HG02588 (cell line): ENCODE measurements at regions not wholly inside any gene's neighbourhood (a gene's known extent, or its start where the extent isn't known, plus 50 kb on each side); places are given as distances from the start of the nearest gene placed in this dataset.
"Not testable (repeated sequence)": the region's sequence is repeated elsewhere in the genome, so short reads cannot be mapped to it uniquely, and the experiment has no call there.

Experiments
- ATAC-seq: cut with Tn5 transposase; IDR thresholded peaks from one replicate; pipeline ENCODE4 v1.9.1; 2021; ENCODE audit warnings: mild to moderate bottlenecking, moderate library complexity; ENCODE audit not compliant: unreplicated experiment

DNA sequence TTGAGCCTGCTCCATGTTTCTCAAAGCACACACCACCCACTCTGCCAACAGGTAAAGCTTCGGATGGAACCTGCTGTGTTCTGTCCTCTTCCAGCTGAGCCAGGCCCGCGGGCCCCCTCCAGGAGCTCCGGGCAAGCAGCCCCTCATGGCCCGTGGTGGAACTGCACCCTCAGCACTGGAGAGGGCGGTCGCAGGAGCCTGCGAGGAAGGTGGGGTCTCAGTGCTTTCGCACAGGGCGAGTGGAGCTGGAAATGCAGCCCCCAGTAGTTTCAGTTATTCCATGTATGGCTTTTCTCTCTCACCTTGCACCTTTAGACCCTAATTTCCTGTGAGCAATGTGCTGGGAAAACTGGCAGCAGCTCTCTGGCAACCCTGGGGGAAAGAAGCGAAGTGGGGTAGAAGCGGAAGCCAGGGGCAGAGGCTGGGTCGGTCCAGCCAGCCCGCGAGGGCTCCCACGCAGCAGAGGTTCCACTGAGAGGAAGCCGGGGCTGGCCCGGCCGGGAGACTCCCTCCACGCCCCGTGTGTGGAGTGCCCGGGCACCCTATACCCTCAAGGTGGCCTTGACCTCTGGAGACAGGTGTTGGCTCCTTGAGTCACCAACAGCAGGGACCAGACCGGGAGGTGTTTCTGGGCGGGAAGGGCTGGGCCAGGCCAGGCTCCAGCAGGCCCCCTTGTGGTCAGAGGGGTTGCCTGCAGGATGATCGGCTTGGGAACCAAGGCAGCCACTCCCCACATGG, 119.9 kb upstream of the TMEM45B start:
- peak; percentile 82 for ATAC-seq

DNA sequence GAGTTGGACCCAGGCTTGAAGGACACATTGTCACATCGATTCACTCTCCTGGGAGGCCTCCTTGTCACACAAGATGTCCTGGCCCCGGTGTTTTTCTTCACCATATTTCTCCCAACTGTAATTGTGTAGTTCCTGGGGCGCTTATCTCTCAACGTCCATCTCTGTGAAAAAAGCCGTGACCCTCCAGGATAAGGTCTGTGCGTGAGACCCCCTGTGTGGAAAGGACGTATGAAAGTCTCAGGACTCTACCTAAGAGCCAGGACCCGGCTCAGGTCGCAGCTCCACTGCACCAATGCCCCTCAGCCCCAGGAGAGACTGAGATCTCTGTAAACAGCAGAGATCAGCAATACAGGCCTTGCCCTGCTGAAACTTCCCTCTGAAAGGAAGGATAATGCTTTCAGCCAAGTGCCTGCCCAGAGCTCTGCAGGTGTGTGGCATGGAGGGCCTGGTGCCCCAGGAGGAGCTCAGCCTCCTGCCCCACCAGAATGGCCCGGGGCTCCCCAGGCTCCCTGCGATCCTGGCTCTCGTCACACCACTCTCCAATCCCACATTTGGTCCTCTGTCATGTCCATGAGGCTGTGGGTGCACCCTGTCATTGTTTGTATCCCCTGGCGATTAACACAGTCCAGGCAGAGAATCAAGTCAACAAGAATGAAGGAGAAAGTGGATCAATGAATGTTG, 119.2 kb upstream of the TMEM45B start:
- no peak for ATAC-seq

- ATAC-seq = no peak
These were observed 117.4 kb upstream of the TMEM45B start for GRCh38 chr11:129698212-129698611.

GRCh38 chr11:129699711-129700304, 115.8 kb upstream of the TMEM45B start:
- no peak for ATAC-seq

GRCh38 chr11:129700701-129701100, 114.9 kb upstream of the TMEM45B start:
- ATAC-seq = no peak

DNA sequence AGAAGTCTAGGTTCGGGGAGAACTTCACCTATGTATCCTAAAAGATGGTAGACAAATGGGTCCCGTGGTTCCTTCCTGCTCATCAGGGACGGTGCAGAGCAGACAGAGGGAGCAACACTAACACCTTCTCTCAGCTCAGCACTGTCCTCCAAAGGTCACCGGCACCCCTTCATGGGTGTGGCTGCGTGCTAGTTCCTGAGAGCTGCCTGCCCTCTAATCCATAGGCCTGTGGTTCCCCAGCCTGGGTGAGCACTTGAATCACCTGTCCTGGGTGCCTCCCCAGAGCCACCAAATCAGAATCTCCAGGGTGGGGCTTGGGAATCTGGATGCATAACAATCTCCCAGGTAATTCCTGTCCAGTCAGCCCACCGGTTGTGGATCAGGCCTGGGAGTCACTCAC, 113.9 kb upstream of the TMEM45B start:
- ATAC-seq = no peak

GRCh38 chr11:129702410-129703398, 112.9 kb upstream of the TMEM45B start:
- no peak for ATAC-seq

DNA sequence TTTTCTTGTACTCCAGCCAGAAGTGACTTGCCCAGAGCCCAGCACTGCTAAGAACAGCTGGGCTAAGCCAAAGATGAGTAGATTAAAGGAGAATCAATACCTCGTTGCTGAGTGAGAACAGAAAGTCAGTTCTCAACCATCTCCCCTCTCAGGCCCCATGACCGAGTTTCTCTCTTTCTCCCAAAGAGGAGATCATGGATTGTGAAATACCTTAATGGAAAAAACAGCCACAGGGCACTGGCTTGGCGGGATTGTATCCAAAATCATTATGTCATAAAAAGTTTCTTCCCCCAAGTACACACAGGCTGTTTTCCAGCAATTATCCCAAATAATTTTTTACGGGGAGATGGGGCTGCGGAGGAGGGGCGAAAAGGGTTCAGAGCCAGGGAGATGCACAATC, 111.8 kb upstream of the TMEM45B start:
- no peak for ATAC-seq

- ATAC-seq = no peak
These were observed 110.8 kb upstream of the TMEM45B start for GRCh38 chr11:129704831-129705230.

DNA sequence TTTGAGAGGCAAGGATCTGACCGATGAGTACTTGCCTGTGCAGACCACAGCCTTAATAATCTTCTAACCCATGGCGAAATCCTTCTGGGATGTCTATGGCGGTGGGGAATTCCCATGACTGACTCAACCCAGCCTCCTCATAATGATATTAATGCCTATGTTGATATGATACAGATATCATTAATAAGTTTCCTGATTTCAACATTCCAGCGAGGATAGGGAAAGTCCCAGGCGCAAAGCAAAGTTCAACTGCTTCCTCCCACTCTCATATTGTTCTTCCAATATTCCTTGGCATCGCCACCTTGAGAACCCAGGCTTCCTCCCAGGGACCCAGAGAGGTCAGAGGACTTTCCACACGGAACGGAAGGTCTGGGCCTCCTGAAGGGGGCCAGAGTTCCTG, 110.3 kb upstream of the TMEM45B start:
- no peak for ATAC-seq

DNA sequence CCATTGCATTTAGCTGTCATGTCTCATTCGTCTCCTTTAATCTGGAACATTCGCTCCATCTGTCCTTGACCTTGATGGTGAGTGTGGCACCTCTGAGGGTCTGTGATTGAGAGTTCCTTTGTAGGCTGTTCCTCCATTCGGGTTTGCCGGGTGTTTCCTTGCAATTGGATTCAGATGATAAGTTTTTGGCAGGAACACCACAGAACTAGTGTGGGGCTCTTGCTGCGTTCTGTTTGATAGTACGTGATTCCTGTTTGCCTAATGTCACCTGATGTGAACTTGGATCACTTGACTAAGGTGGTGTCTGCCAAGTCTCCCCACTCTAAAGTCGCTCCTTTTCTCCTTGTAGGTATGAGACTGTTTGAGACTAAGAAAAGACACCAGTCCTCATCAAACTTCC, 109.7 kb upstream of the TMEM45B start:
- ATAC-seq = no peak

DNA sequence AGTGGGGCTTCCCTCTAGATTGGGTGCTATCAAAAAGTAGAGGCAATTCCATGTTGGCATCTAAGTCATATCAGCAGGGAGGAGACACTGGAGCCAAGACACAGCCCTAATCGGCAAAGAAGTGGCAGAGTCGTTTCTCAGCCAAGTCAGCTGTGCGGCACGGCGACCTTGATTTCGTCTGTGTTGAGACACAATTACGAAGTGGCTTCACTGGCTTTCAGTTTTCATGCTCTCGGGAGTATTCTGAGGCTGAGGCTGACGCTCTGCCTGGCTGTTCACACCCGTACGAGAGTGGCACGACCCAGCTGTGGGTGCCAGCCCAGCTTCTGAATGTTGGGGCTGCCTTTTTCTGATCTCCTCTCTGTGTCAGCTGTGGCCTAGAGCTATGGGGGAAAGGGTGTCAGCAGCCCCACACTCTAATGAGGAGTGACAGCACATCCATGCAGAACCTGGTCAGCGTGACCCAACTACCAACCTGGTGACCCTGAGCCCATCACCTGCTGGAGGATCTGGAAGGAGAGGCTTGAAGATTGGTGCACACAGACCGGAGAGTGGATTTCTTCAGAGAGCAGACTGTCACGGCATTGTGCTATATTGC, 105.7 kb upstream of the TMEM45B start:
- no peak for ATAC-seq

- ATAC-seq = no peak
These were observed 105.2 kb upstream of the TMEM45B start for GRCh38 chr11:129710423-129710822.

- ATAC-seq = no peak
These were observed 103.9 kb upstream of the TMEM45B start for GRCh38 chr11:129711760-129712159.

DNA sequence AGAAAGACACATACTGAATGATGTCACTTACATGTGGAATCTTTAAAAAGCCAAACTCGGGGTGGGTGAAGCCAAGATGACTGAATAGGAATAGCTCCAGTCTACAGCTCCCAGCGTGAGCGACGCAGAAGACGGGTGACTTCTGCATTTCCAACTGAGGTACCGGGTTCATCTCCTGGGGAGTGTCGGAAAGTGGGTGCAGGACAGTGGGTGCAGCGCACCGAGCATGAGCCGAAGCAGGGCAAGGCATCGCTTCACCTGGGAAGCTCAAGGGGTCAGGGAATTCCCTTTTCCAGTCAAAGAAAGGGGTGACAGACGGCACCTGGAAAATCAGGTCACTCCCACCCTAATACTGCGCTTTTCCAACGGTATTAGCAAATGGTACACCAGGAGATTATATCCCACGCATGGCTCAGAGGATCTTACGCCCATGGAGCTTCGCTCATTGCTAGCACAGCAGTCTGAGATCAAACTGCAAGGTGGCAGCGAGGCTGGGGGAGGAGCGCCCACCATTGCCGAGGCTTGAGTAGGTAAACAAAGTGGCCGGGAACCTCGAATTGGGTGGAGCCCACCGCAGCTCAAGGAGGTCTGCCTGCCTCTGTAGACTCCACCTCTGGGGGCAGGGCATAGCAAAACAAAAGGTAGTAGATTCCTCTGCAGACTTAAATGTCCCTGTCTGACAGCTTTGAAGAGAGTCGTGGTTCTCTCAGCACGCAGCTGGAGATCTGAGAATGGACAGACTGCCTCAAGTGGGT, 103.0 kb upstream of the TMEM45B start:
- ATAC-seq = not testable (repeated sequence)

DNA sequence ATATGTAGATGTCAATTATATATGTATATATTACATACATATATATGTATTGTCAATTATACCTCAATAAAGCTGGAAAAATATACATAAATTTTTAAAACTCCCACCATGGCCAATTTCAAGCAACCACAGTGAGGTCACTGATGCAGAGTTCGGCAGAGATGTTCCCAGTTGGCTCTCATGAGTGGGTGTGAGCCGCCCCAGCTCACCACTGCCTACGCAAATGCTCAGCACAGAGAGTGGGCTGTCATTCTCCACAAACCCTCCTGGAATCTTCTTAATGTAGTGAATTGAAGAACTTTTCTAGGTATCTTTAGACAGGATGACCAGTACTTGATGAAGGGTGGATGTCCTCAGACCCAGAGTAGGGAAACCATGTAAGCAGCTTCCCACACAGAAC, 96.6 kb upstream of the TMEM45B start:
- ATAC-seq = no peak

DNA sequence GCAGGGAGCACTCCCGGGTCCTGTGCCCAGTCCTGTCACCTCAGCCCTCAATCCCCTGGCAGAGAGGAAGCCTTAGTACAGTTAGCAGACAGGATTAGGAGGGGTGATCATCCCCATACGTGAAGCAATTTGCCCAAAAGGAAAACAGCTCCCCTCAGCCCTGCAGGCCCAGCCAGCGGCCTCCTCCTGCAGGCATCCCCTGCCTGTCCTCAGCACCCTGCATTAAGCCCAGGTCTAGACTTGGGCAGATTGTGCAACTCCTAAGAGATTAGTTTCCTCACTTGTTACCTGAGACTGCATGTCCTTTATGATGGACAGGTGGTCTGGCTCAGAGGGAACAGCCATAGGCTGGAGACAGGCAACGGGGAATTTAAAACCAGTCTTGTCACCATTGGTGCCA, 95.5 kb upstream of the TMEM45B start:
- no peak for ATAC-seq

DNA sequence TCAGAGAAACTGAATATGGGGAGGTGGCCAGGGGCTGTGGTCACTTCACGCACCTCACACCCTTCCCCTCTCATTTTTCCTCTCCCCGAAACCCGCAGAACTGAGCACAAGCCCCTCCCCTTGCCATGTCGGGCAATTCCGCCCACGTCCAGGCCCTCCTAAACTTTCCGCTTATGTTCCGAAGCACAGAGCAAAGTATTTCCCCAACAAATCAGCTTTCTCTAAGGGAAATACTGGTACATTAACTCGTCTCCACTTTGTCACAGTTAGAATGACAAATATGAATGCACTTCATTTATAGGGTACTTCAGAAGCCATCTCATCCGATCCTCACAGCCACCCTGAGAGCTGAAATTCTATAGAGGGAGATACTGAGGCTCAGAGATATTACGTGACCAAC, 94.7 kb upstream of the TMEM45B start:
- no peak for ATAC-seq

- ATAC-seq = no peak
These were observed 94.0 kb upstream of the TMEM45B start for GRCh38 chr11:129721685-129722084.

- no peak for ATAC-seq
These were observed 93.1 kb upstream of the TMEM45B start for GRCh38 chr11:129722529-129722928.
